ENCODE measurements at regions not wholly inside any gene's neighbourhood (a gene's known extent, or its start where the extent isn't known, plus 50 kb on each side); places are given as distances from the start of the nearest gene placed in this dataset.
"Not testable (repeated sequence)": the region's sequence is repeated elsewhere in the genome, so short reads cannot be mapped to it uniquely, and the experiment has no call there.

DNA sequence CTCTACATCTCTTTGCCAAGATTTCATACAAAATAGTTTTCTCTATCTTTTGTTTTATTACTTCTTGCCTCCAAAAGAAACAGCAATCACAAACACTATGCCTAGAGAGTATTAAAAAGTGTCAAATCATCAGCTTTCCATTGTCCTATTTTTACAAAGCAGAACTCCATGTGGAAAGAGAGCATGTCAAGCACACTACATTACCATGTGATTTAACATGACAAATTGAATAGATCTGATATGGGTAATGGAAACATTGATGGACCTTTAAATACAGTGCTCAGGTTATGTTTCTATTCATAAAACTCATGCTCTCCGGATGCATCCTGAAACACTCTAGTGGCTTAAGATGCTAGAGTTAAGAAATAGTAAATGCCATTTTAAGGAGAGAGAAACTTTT is 791.4 kb upstream of the CTNND2 start:
- DNase-seq: no peak

DNA sequence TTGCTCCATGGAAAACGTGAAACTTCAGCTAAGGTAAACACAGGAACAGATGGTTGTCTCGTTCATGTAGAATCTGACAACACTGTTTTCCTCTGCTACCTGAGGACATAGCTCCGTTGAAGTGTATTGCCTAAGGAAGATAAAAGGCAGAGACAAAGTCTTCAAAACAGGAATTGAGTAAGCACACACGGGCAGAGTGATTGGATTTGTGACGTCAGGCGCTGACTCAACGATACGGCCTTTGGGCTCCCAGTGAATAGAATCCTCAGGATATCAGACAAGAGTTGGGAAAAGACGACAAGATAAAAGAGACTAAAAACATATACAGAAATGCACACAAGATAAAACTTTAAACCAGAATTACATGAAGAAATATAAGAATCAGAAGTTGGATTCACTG is 787.1 kb upstream of the CTNND2 start:
- no peak for DNase-seq

DNA sequence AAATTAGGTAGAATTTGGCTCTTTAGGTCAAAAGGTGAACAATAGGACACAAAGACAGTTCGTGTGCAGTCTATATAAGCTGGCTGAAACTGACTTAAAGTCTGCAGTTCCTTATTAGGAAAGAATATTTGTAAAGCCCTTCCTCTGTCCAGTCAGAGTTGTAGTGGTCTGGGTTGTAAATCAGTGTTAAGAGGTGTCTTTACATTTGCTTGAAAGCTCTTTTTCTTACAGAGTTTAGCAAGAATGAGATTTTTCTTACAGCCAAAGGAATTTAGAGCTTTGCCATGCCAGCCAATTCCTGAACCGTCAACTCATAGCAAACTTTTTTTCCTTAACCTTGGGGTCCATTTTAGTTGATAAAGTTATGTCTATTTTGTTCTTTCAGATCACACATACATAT is 786.1 kb upstream of the CTNND2 start:
- DNase-seq: no peak

DNA sequence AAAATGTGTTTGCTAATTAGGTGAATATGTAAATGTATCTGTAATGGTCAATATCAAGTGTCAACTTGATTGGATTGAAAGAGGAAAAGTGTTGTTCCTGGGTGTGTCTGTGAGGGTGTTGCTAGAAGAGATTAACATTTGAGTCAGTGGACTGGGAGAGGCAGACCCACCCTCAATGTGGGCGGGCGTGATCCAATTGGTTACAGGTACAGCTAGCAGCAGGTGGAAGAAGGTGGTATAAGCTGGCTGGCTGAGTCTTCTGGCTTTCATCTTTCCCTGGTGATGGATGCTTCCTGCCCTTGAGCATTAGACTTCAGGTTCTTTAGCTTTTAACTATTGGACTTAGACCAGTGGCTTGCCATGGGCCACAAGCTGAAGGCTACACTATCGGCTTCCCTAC is 779.0 kb upstream of the CTNND2 start:
- no peak for DNase-seq

DNA sequence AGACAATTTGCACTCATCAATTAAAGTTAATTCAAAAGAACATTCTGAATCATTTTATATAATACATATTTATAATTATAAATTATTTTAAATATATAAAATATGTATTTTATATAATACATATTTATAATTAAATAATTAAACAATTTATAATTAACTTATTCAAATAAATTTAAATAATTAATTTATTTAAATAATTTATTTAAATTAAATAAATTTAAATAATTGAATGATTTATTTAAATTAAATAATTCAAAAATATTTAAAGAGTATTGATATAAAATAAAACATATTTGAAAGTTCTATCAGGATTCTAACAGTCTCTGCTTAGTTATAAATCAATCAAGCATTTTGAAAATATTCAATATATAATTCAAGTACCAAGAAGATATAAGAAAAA is 775.5 kb upstream of the CTNND2 start:
- DNase-seq: no peak

DNA sequence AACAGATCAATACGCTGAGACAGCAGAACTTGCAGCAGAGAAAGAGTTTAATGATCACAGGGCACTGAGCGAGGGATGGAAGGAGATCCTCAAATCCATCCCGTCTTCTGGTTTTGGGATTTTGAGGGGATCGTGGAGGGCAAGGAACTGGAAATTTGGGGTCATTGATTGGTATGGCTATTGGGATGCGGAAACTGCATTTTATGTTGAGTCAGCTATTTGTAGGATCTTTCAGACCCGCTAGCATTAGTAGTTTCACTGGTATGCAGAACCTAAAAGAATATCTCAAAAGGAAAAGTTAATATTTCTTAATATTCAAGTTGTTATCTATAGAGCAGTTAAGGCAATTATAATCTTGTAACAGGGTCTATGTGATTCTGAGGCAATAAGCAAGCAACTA is 771.7 kb upstream of the CTNND2 start:
- no peak for DNase-seq

DNA sequence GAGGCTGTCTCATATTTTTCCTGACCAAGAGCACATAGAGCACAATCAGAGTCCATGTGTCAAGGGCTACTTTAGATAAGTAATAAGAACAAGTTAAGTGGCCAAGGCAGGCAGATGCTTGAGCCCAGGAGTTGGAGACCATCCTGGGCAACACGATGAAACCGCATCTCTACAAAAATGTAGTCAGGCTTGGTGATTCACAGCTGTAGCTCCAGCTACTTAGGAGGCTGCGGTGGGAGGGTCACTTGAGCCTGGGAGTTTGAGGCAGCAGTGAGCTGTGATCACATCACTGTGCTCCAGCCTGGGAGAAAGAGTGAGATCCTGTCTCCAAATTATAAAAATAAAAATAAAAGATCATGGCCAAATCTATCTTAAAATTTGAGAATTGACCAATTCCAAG is 767.9 kb upstream of the CTNND2 start:
- no peak for DNase-seq

DNA sequence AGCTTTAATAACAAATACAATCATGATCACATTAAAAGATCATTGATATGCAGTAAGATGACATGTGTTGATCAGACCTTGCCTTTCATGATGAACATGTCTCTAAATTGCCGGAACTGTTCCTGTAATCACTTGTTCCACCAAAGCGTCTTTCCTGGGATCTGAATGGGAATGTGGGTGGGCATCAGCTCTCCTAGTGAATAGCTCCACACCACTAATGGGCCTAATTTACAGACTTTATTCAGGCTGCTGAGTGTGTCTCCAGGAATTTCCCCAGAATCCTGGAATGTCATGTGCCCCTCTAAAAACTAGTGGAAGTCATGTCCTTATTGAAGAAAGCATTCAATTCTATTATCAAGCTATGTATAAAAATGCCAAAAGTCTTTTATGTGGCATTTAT is 765.1 kb upstream of the CTNND2 start:
- DNase-seq: no peak

DNA sequence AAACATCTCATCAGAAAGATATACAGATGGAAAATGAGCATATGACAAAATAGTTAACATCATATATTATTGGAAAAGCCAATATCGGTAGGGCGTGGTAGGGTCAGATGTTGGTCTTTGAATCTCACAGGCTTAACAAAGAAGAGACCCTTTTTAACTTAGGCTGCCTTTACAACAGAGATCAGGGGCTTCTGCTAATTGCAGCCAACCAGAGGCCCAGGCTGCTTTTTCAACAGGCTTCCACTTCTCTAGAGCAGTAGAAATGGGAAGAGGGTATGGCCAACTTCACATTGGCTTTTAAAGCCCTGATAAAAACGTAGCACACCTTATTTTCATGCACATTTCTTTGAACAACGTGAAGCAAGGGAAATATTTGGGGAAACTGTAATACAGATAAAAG is 764.3 kb upstream of the CTNND2 start:
- DNase-seq: no peak

DNA sequence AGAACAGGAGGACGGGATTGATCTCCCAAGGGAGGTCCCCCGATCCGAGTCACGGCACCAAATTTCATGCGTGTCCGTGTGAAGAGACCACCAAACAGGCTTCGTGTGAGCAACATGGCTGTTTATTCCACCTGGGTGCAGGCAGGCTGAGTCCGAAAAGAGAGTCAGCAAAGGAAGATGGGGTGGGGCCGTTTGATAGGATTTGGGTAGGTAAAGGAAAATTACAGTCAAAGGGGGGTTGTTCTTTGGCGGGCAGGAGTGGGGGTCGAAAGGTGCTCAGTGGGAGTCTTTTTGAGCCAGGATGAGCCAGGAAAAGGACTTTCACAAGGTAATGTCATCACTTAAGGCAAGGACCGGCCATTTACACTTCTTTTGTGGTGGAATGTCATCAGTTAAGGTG is 763.6 kb upstream of the CTNND2 start:
- DNase-seq: not testable (repeated sequence)

DNA sequence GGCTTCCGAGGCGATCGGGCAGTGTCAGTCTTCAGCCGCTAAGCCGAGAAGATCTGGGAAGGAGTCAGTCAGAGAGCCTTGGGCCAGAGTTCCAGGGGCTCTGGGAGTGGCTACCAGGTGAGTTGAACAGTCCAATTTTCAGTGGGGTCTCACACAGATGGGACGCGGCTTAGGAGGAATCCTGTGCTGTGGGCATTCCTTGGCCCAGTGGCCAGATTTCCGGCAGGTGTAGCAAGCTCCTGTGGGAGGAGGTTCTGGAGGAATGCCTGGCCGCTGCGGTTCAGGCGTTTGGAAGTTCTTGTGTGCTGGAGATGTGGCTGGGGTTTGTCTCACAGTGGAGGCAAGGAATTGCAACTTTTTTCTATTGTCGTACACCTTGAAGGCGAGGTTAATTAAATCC is 761.5 kb upstream of the CTNND2 start:
- not testable (repeated sequence) for DNase-seq

DNA sequence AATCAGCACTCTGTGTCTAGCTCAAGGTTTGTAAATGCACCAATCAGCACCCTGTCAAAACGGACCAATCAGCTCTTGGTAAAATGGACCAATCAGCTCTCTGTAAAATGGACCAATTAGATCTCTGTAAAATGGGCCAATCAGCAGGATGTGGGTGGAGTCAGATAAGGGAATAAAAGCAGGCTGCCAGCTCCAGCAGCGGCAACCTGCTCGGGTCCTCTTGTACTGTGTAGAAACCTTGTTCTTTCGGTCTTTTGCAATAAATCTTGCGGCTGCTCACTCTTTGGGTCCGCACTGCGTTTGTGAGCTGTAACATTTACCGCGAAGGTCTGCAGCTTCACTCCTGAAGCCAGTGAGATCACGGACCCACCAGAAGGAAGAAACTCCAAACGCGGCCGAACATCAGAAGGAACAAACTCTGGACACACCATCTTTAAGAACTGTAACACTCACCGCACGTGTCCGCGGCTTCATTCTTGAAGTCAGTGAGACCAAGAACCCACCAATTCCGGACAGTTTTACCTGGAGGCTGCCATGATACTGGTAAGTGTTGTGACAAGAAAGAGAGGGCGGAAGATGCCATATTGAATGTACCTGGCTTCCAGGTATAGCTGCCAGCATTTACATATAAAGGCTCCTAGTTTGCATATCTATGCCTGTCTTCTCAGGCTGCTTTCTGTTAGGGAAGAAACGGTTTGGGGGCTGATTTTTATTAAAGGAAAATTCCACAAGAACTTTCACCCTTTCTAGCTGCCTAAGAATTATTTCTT is 758.5 kb upstream of the CTNND2 start:
- no peak for DNase-seq

DNA sequence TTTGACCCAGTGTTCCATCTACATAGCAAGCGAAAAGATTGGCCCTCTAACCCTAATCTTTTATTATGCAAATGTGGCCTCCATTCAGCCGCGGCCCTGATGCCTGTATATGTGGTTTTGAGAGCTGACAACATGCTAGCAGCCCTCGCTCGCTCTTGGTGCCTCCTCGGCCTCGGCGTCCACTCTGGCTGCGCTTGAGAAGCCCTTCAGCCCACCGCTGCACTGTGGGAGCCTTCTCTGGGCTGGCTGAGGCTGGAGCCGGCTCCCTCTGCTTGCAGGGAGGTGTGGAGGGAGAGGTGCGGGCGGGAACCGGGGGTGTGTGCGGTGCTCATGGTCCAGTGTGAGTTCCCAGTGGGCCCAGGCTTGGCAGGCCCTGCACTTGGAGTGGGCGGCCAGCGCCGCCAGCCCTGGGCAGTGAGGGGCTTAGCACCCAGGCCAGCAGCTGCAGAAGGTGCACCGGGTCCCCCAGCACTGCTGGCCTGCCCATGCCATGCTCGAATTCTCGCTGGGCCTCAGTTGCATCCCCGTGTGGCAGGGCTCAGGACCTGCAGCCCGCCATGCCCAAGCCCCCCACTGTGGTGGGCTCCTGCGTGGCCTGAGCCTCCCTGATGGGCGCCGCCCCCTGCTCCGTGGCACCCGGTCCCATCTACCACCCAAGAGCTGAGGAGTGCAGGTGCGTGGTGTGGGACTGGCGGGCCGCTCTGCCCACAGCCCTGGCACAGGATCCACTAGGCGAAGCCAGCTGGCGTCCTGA is 757.5 kb upstream of the CTNND2 start:
- DNase-seq: no peak

DNA sequence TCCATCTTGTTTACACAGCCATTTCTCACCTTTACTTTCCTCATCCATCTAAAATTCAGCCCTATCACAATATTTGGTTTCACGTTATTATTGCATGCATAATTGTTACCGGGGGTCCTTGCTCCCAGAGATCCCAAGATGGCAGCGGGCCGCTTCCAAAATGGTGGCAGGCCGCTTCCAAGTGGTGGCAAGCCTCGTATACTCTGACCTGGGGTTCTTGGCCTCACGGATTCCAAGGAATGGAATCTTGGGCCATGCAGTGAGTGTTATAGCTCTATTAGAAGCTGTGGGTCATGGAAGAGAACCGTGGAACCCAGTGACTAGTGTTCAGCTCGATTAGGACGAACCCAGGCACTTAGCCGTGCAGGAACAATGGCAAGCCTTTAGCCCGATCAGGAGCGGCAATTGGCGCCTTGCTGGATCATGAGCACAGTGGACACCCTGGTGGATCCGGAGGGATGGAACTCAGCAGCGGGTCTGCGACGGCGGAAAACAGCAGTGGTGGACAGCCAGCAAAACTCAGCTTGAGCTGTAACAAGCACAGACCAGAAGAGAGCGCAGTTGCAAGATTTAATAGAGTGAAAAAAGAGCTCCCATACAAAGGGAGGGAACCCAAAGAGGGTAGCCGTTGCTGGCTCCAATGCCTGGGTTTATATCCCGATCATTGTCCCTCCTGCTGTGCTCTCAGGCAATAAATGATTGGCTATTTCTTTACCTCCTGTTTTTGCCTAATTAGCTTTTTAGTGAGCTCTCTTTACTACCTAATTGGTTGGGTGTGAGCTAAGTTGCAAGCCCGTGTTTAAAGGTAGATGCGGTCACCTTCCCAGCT is 756.2 kb upstream of the CTNND2 start:
- not testable (repeated sequence) for DNase-seq

DNA sequence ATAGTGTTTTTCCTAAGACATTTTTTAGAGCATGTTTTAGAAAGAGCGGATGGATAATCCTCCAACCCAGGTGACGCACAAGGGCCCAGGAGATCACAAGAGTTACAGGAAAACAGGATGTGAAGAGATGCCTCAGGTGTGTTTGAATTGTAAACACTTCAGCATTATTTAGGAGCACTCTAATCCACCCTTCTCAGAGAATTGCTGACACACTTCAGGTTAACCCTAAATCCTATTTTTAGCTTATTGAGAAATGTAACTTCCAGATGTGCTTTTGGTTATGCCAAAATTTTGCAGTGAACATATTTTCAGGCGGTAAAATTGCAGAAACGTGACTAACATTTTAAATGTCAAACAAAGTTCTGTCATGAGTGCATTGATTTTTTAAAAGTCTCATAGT is 755.4 kb upstream of the CTNND2 start:
- no peak for DNase-seq

DNA sequence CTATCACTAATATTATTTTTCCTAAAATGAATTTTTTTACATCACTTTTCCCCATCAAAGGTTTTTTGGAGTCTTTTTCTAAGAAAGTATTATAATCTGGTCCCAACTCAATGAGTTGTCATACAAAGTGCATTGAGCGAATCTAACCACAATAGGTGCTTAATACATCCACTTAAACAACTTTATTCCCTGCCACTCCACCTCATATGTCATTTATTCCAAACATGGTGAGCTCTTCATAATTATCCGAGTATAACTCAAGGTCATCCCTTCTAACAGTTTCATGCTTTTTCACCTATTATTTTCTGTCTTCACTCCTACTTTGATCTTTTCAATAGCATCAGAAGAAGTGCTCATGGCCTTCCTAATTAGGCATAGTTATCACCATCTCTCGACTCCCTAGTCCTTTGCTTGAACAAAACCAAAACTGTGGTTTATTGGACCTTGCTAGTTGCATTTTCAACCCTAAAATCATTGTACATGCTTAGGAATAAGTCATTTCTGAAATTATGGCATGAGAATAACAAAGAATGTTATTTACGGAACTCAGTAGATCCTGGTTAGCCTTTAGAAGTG is 754.7 kb upstream of the CTNND2 start:
- no peak for DNase-seq

DNA sequence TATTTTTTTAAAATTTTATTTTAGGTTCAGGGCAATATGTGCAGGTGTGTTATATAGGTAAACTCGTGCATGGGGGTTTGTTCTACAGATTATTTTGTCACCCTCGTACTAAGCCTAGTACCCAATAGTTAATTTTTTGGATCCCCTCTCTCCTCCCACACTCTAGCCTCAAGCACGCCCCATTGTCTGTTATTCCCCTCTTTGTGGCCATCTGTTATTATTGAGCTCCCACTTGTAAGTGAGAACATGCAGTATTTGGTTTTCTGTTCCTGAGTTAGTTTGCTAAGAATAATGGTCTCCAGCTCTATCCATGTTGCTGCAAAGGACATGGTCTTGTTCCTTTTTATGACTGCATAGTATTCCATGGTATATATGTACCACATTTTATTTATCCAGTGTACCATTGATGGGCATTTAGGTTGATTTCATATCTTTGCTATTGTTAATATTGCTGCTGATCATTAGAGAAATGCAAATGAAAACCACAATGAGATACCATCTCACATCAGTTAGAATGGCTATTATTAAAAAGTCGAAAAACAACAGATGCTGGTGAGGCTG is 753.7 kb upstream of the CTNND2 start:
- not testable (repeated sequence) for DNase-seq

DNA sequence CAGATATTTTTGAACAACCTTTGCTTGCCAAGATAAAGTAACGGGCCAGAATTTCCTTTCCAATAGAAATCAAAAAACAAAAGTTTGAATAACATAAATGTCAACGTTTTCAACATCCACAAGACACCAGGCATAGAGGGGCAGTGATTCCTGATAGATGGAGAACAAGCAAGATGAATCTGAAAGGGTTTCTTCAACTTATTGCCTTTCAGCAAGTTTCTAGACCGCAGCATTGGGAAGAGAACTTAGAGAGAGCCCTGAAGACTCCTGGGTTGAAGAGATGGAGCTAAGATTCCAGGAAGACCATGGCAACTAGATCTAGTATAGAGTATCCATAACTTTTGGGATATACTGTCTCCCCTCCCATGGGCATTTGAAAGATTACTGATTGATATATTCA is 751.4 kb upstream of the CTNND2 start:
- DNase-seq: no peak

DNA sequence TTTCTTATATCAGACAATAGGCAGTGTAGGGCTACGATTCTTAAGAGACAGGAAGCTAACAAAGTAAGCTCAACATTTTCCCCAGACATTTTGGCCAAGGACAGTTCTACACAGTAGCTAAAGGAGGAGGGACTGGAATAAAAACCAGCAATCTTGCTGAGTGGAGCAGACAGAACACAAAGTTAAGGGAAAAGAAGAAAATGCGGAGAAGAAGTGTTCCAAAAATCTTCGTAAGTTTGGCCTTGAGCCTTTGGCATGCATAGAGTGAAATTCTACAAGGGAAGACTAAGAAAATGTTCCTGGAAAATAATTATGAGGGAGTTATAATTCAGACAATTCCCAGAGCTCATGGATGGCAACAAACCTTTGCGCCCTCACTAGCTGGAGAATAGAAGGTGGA is 748.0 kb upstream of the CTNND2 start:
- DNase-seq: no peak

DNA sequence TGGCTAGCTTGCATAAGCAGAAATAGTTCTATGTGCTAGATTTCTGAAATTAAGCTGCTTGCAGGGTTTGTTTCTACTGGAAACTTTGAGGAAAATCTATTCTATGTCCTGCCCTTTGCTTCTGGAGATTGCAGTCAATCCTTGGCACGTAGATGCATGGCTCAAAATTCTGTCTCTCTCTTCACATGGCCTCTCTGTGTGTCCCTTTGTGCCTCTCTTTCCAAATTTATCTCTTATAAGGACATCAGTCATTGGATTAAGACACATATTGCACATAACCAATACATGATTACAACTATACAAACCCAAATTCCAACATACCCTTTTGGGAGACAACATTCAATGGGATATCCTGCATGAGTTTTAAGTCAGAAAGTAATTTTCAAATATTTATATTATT is 744.3 kb upstream of the CTNND2 start:
- DNase-seq: no peak

DNA sequence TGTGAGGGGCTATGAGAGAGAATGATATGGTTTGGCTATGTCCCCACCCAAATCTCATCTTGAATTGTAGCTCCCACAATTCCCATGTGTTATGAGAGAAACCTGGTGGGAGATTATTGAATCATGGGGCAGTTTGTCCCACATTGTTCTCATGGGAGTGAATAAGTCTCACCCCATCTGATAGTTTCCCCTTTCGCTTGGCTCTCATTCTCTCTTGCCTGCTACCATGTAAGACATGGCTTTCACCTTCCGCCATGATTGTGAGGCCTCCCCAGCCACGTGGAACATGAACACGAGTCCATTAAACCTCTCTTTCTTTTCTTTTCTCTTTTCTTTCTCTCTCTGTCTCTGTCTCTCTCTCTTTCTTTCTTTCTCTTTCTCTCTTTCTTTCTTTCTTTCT is 743.4 kb upstream of the CTNND2 start:
- DNase-seq: no peak

DNA sequence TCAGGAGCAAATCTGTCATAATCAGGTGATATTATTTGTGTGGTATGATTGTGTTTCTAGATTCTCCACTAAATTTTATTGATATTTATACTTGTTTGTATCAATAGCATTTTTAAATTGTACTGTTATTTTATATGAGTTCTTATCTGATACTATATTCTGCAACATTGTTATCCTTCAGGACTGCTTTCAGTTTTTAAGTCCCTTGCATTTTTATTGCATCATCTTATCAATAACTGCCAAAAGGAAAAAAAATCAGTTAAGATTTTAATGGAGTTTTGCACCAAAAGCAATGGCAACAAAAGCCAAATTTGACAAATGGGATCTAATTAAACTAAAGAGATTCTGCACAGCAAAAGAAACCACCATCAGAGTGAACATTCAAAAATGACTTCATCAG is 741.3 kb upstream of the CTNND2 start:
- no peak for DNase-seq

DNA sequence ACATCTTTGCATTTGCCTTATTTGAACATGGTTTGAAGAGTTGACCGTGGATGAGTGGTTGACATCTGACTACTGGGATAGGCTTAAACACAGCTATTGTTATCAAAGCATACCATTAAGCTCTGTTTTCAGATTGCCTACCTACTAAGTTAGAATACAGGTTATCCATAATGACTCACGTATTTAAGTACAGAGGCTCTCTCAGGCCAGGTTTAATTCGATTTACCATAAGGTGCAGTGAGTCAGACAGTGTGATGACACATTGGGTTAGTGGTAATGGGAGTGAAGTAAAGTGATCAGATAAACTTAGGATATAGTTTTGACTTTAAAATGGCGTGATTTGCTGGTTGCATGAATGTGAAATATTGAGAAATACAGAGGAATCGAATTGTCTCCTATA is 732.0 kb upstream of the CTNND2 start:
- DNase-seq: no peak
